ENCODE measurements at regions not wholly inside any gene's neighbourhood (a gene's known extent, or its start where the extent isn't known, plus 50 kb on each side); places are given as distances from the start of the nearest gene placed in this dataset.

DNA sequence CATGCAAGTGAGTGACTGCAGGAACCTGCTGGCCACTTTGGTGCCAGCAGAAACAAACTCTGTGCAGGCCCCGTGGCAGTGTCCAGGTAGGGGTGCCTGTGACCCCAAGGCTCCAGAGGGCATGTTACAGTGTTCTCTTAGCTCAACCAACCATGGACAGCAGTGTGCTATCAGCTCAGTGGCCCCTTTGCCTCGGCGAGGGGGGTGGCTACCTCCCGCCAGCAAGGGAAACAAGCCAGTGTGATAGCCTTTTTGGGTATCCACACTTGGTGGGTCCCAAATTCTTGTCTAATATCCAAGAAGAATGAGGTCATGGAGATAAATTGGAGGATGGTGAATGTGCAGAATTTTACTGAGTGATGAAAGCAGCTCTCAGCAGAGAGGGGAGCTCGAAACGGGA lies 298.6 kb upstream of the SLC30A5 start (continued):
- TF ChIP-seq EZH2phosphoT487 (IDR thresholded peaks at IDR 0.05; ENCODE audit: borderline replicate concordance) = no peak
- TF ChIP-seq RAD21 (IDR thresholded peaks at IDR 0.05; ENCODE audit: low read depth) = no peak
- TF ChIP-seq SRF (IDR thresholded peaks at IDR 0.05; ENCODE audit: low read depth) = no peak
- TF ChIP-seq POLR2A (IDR thresholded peaks at IDR 0.05; ENCODE audit: borderline replicate concordance, extremely low read depth, insufficient read depth, insufficient read length) = no peak

DNA sequence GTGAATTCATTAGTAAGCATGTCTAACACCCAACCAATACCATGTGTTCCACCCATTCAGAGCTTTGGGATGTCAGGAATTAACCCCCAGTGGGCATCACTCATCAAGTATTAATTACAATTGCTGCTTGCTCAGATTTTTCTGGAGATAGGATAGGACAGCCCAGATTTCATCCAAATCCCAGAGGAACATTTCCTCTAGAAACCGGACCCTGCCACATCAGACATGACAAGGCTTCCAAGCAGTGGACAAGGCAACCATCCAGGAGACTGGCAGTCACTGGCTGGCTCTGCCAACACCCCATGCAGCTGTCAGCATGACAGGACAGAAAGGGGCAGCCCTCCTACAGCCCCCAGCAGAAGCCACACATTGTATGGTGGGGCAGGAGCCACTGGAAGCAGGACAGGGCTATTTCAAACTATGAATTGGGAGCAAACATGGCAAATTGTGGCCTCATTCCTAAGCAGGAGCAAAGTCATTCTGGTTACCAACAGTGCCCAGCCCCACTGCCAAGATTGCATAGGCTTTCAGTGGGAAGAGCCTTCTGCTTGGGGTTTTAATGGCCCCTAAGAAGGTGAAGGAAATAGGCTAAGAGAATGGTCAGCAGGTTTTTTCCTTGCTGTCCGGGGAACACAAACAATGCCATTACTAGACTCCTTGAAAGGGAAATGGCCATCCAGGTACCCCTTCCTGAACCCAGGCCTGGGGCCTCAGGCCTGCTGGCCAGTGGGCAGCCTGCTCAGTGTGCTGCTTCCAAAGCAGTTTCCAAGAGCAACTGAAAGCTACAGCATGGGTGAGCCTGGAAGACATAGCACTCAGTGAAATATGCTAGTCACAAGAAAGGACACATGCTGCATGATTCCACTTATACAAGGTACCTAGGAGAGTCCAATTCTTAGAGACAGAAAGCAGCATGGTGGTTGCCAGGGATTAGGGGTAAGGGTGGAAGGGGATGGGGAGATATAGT lies 294.7 kb upstream of the SLC30A5 start:
- Histone ChIP-seq H2AFZ (ENCODE audit: low read depth, low read length, poor library complexity, severe bottlenecking) (no peak overlapping the region), H3K4me2 (ENCODE audit: low read length) (no peak overlapping the region), H3K27ac (ENCODE audit: low read depth, low read length) (no peak overlapping the region), H4K20me1 (ENCODE audit: insufficient read depth) (no peaks in the 10 kb centered on the region), H3K9me2 (ENCODE audit: insufficient read depth) (no peaks in the 10 kb centered on the region), H3K9ac (ENCODE audit: low read length) (no peak overlapping the region), H3K4me1 (ENCODE audit: control insufficient read depth in 1 of 2, insufficient read depth in 2 of 2, low read length in 2 of 2) (no peaks in the 10 kb centered on the region), H3K9me3 (ENCODE audit: control insufficient read depth in 1 of 2, insufficient read depth in 1 of 2, low read depth in 1 of 2, low read length in 2 of 2) (no peaks in the 10 kb centered on the region), H3K79me2 (ENCODE audit: insufficient read depth, low read length) (no peaks in the 10 kb centered on the region), H3K36me3 (ENCODE audit: control insufficient read depth in 1 of 2, insufficient read depth in 2 of 2, low read length in 2 of 2) (no peaks in the 10 kb centered on the region), H3K4me3 (replicated peaks in 1 of 2; ENCODE audit: low read depth in 1 of 2, low read length in 2 of 2) (no peak overlapping the region), H3K27me3 (ENCODE audit: insufficient read depth, low read length) (no peaks in the 10 kb centered on the region)
- RAD21 ChIA-PET (ENCODE audit: low non-redundant PET in 1 of 2, low total read pairs in 2 of 2, uncharacterized antibody in 2 of 2, unreplicated experiment in 2 of 2) = no interaction called here
- intact Hi-C loops (cut with micrococcal nuclease) = no loop called here
- DNase-seq (ENCODE audit: low read depth, low spot score) = no peak
- POLR2A ChIA-PET = no interaction called here
- no TSS peak for BruUV-seq (replicated peaks)
- TF ChIP-seq JUND (IDR thresholded peaks at IDR 0.05) (no peak), FOSL1 (IDR thresholded peaks at IDR 0.05; ENCODE audit: low read depth) (no peak), SRF (IDR thresholded peaks at IDR 0.05; ENCODE audit: low read depth) (no peak), ELF1 (IDR thresholded peaks at IDR 0.05; ENCODE audit: borderline replicate concordance, low read depth) (no peak), POLR2A (IDR thresholded peaks at IDR 0.05; ENCODE audit: borderline replicate concordance, extremely low read depth, insufficient read depth, insufficient read length) (no peak), EZH2phosphoT487 (IDR thresholded peaks at IDR 0.05; ENCODE audit: borderline replicate concordance) (no peak), RAD21 (IDR thresholded peaks at IDR 0.05; ENCODE audit: low read depth) (no peak), CBX3 (IDR thresholded peaks at IDR 0.05; ENCODE audit: low read depth) (no peak), SP1 (IDR thresholded peaks at IDR 0.05; ENCODE audit: low read depth) (no peak), EZH2 (IDR thresholded peaks at IDR 0.05) (no peak)
- TF ChIP-seq, protein P1, sequence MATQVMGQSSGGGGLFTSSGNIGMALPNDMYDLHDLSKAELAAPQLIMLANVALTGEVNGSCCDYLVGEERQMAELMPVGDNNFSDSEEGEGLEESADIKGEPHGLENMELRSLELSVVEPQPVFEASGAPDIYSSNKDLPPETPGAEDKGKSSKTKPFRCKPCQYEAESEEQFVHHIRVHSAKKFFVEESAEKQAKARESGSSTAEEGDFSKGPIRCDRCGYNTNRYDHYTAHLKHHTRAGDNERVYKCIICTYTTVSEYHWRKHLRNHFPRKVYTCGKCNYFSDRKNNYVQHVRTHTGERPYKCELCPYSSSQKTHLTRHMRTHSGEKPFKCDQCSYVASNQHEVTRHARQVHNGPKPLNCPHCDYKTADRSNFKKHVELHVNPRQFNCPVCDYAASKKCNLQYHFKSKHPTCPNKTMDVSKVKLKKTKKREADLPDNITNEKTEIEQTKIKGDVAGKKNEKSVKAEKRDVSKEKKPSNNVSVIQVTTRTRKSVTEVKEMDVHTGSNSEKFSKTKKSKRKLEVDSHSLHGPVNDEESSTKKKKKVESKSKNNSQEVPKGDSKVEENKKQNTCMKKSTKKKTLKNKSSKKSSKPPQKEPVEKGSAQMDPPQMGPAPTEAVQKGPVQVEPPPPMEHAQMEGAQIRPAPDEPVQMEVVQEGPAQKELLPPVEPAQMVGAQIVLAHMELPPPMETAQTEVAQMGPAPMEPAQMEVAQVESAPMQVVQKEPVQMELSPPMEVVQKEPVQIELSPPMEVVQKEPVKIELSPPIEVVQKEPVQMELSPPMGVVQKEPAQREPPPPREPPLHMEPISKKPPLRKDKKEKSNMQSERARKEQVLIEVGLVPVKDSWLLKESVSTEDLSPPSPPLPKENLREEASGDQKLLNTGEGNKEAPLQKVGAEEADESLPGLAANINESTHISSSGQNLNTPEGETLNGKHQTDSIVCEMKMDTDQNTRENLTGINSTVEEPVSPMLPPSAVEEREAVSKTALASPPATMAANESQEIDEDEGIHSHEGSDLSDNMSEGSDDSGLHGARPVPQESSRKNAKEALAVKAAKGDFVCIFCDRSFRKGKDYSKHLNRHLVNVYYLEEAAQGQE (IDR thresholded peaks at IDR 0.05; ENCODE audit: low read depth) = no peak
- CTCF ChIA-PET = no interaction called here
- ATAC-seq = no peak

Data from HCT116 (cell line).